Mesothelial cell of epicardium (in vitro differentiated cells): ENCODE measurements at regions not wholly inside any gene's neighbourhood (a gene's known extent, or its start where the extent isn't known, plus 50 kb on each side); places are given as distances from the start of the nearest gene placed in this dataset.
"Not testable (repeated sequence)": the region's sequence is repeated elsewhere in the genome, so short reads cannot be mapped to it uniquely, and the experiment has no call there.

Experiments used
- DNase-seq, 2 experiments: peaks; one replicate each; pipeline ENCODE4 v3.0.0; 2021; ENCODE audit warnings: low spot score in 2 of 2; ENCODE audit not compliant: unreplicated experiment in 2 of 2
- H3K27ac Mint-ChIP-seq: 2 replicates; pipeline ENCODE4 v1.8.0; 2021; ENCODE audit warnings: mixed read lengths
- H3K27me3 Mint-ChIP-seq: 2 replicates; pipeline ENCODE4 v1.8.0; 2021; ENCODE audit warnings: low read depth, mixed read lengths
- H3K36me3 Mint-ChIP-seq: 2 replicates; pipeline ENCODE4 v1.8.0; 2021; ENCODE audit warnings: mixed read lengths
- H3K4me1 Mint-ChIP-seq: 2 replicates; pipeline ENCODE4 v1.8.0; 2021; ENCODE audit warnings: mixed read lengths
- H3K4me3 Mint-ChIP-seq: 2 replicates; pipeline ENCODE4 v1.8.0; 2021; ENCODE audit warnings: mild to moderate bottlenecking, moderate library complexity, mixed read lengths
- H3K9me3 Mint-ChIP-seq: 2 replicates; pipeline ENCODE4 v1.8.0; 2021; ENCODE audit warnings: mixed read lengths
- CTCF ChIP-seq: fragments of 200-600 bp; sonication (generic); IDR thresholded peaks from one replicate; pipeline ENCODE4 v1.5.0; 2021; ENCODE audit warnings: antibody characterized with exemption; ENCODE audit not compliant: unreplicated experiment

DNA sequence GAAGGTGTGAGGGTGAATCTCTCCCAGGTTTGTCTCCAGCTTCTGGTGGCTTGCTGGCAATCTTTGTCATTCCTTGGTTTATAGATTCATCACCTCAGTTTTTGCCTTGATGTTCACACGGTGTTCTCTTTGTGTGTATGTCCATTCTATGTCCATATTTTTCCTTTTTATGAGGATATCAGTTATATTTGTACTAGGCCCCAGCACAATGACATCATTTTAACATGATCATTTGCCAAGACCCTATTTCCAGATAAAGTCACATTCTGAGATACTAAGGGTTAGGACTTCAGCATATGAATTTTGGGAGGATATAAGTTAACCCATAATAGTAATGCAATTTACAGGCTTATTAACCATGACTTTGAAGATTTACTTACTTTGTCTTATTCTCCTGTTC is 649.0 kb downstream of the CPS1 start:
- Mint-ChIP-seq H3K4me3 (no peak overlapping the region), H3K27me3 (no peaks in the 10 kb centered on the region), H3K4me1 (peaks cover 2% of the 10 kb centered on the region), H3K36me3 (no peaks in the 10 kb centered on the region), H3K27ac (no peak overlapping the region), H3K9me3 (peaks cover 10% of the 10 kb centered on the region)
- DNase-seq, result no peak
- TF ChIP-seq CTCF, result no peak

- Mint-ChIP-seq H3K4me3 (no peak overlapping the region), H3K9me3 (peaks cover 10% of the 10 kb centered on the region), H3K27ac (no peak overlapping the region), H3K4me1 (peaks cover 2% of the 10 kb centered on the region), H3K27me3 (no peaks in the 10 kb centered on the region), H3K36me3 (no peaks in the 10 kb centered on the region)
- no peak for DNase-seq
- TF ChIP-seq CTCF, result no peak
Measured at GRCh38 chr2:211205836-211206235, 649.4 kb downstream of the CPS1 start.

DNA sequence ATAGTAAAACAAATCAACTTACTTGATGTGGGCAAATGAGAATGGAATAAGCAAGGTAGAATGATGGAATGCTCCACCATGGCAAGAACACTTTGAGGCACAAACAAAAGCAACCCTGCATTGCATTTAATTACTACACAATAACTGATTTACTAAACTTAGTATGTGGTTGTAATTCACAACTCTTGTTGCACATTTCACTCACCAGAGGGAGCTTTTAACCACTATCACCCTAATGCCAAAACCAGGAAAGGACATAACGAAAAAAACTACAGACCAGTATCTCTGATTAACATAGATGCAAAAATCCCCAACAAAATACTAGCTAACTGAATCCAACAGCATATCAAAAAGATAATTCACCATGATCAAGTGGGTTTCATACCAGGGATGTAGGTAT is 659.8 kb downstream of the CPS1 start:
- DNase-seq, result no peak
- Mint-ChIP-seq H3K36me3 (no peaks in the 10 kb centered on the region), H3K9me3 (peaks cover 22% of the 10 kb centered on the region), H3K4me1 (no peaks in the 10 kb centered on the region), H3K27ac (no peak overlapping the region), H3K27me3 (no peaks in the 10 kb centered on the region), H3K4me3 (no peak overlapping the region)
- no peak for TF ChIP-seq CTCF

- not testable (repeated sequence) for H3K4me1 Mint-ChIP-seq, H3K4me3 Mint-ChIP-seq, H3K36me3 Mint-ChIP-seq, H3K27ac Mint-ChIP-seq, DNase-seq, H3K27me3 Mint-ChIP-seq
- peaks cover 22% of the 10 kb centered on the region for H3K9me3 Mint-ChIP-seq
Measured at GRCh38 chr2:211219548-211219947, 663.1 kb downstream of the CPS1 start.

GRCh38 chr2:211225784-211226183 is 669.4 kb downstream of the CPS1 start:
- DNase-seq, result no peak
- Mint-ChIP-seq H3K27me3 (no peaks in the 10 kb centered on the region), H3K4me3 (no peak overlapping the region), H3K9me3 (peaks cover 12% of the 10 kb centered on the region), H3K4me1 (peaks cover 5% of the 10 kb centered on the region), H3K36me3 (no peaks in the 10 kb centered on the region), H3K27ac (no peak overlapping the region)
- no peak for TF ChIP-seq CTCF

DNA sequence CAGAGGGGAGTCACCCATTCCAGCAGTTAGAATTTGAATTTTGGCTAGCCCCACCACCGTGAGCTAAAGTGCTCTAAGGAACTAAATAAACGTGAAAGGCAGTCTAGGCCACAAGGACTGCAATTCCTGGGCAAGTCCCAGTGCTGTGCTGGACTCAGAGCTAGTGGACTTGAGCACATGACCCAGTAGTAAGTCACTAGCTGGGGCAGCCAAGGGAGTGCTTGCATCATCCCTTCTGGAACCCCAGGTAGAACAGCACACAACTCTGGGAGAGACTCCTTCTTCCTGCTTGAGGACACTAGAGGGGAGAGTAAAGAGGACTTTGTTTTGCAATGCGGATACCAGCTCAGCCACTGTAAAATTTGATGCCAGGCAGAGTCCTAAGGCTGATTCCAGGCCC is 672.2 kb downstream of the CPS1 start:
- no peak for TF ChIP-seq CTCF
- Mint-ChIP-seq H3K27me3 (no peaks in the 10 kb centered on the region), H3K4me3 (no peak overlapping the region), H3K4me1 (peaks cover 5% of the 10 kb centered on the region), H3K36me3 (no peaks in the 10 kb centered on the region), H3K9me3 (peaks cover 12% of the 10 kb centered on the region), H3K27ac (no peak overlapping the region)
- DNase-seq, result no peak
